ENCODE measurements at regions not wholly inside any gene's neighbourhood (a gene's known extent, or its start where the extent isn't known, plus 50 kb on each side); places are given as distances from the start of the nearest gene placed in this dataset.

GRCh38 chr2:163852616-163853015 lies 116.8 kb upstream of the FIGN start:
- no peak overlapping the region for H3K4me3 Mint-ChIP-seq
- H3K27me3 Mint-ChIP-seq (ENCODE audit: insufficient read depth, low read depth) = no peaks in the 10 kb centered on the region
- no peak overlapping the region for H2AFZ ChIP-seq (replicated peaks)
- H3K9me3 ChIP-seq (ENCODE audit: low read depth) = no peaks in the 10 kb centered on the region
- H3K27me3 ChIP-seq = no peaks in the 10 kb centered on the region
- H3K4me1 Mint-ChIP-seq = no peaks in the 10 kb centered on the region
- no peak overlapping the region for H3K27ac ChIP-seq
- DNase-seq (ENCODE audit: low spot score) = no peak
- no peak overlapping the region for H3K9ac ChIP-seq
- H3K4me1 ChIP-seq = no peaks in the 10 kb centered on the region
- no peaks in the 10 kb centered on the region for H4K20me1 ChIP-seq (ENCODE audit: low read depth)
- no peaks in the 10 kb centered on the region for H3K36me3 Mint-ChIP-seq
- H3F3A ChIP-seq (ENCODE audit: low read depth) = no peaks in the 10 kb centered on the region
- H3K9me3 Mint-ChIP-seq = no peaks in the 10 kb centered on the region
- TF ChIP-seq EZH2 (IDR thresholded peaks at IDR 0.05) = no peak
- no peak for TF ChIP-seq EZH2phosphoT487 (IDR thresholded peaks at IDR 0.05)
- no peak for TF ChIP-seq CTCF (IDR thresholded peaks at IDR 0.05)
- H3K79me2 ChIP-seq (ENCODE audit: low read depth) = no peaks in the 10 kb centered on the region
- H3K4me3 ChIP-seq = no peak overlapping the region
- H3K27ac Mint-ChIP-seq = no peak overlapping the region
- H3K36me3 ChIP-seq = no peaks in the 10 kb centered on the region
- H3K4me2 ChIP-seq = no peak overlapping the region

GRCh38 chr2:163849756-163850435 lies 114.1 kb upstream of the FIGN start:
- Histone ChIP-seq H3K4me2 (no peak overlapping the region), H3K27ac (no peak overlapping the region), H3K27me3 (no peaks in the 10 kb centered on the region), H3K79me2 (ENCODE audit: low read depth) (no peaks in the 10 kb centered on the region), H2AFZ (replicated peaks) (no peak overlapping the region), H3K4me1 (no peaks in the 10 kb centered on the region), H3K36me3 (no peaks in the 10 kb centered on the region), H3K4me3 (no peak overlapping the region), H3F3A (ENCODE audit: low read depth) (no peaks in the 10 kb centered on the region), H4K20me1 (ENCODE audit: low read depth) (no peaks in the 10 kb centered on the region), H3K9me3 (ENCODE audit: low read depth) (no peaks in the 10 kb centered on the region), H3K9ac (no peak overlapping the region)
- no peak for DNase-seq (ENCODE audit: low spot score)
- Mint-ChIP-seq H3K4me1 (no peaks in the 10 kb centered on the region), H3K27ac (no peak overlapping the region), H3K36me3 (no peaks in the 10 kb centered on the region), H3K4me3 (no peak overlapping the region), H3K9me3 (no peaks in the 10 kb centered on the region), H3K27me3 (ENCODE audit: insufficient read depth, low read depth) (no peaks in the 10 kb centered on the region)
- TF ChIP-seq EZH2phosphoT487 (IDR thresholded peaks at IDR 0.05) (no peak), EZH2 (IDR thresholded peaks at IDR 0.05) (no peak), CTCF (IDR thresholded peaks at IDR 0.05) (no peak)

GRCh38 chr2:163838890-163839289 lies 103.1 kb upstream of the FIGN start:
- Mint-ChIP-seq H3K4me3 (no peak overlapping the region), H3K36me3 (no peaks in the 10 kb centered on the region), H3K27ac (no peak overlapping the region), H3K9me3 (no peaks in the 10 kb centered on the region), H3K4me1 (peaks cover 3% of the 10 kb centered on the region), H3K27me3 (ENCODE audit: insufficient read depth, low read depth) (no peaks in the 10 kb centered on the region)
- Histone ChIP-seq H3K79me2 (ENCODE audit: low read depth) (no peaks in the 10 kb centered on the region), H3K4me1 (peaks cover 2% of the 10 kb centered on the region), H3K4me3 (no peak overlapping the region), H3K36me3 (no peaks in the 10 kb centered on the region), H2AFZ (replicated peaks) (no peak overlapping the region), H3K9ac (no peak overlapping the region), H3K4me2 (no peak overlapping the region), H3K27ac (no peak overlapping the region), H3F3A (ENCODE audit: low read depth) (no peaks in the 10 kb centered on the region), H3K27me3 (no peaks in the 10 kb centered on the region), H4K20me1 (ENCODE audit: low read depth) (no peaks in the 10 kb centered on the region), H3K9me3 (ENCODE audit: low read depth) (no peaks in the 10 kb centered on the region)
- TF ChIP-seq EZH2phosphoT487 (IDR thresholded peaks at IDR 0.05) (no peak), CTCF (IDR thresholded peaks at IDR 0.05) (no peak), EZH2 (IDR thresholded peaks at IDR 0.05) (no peak)
- no peak for DNase-seq (ENCODE audit: low spot score)

Measured in neural progenitor cell (in vitro differentiated cells).